GM19463 (cell line): ENCODE measurements at regions not wholly inside any gene's neighbourhood (a gene's known extent, or its start where the extent isn't known, plus 50 kb on each side); places are given as distances from the start of the nearest gene placed in this dataset.
"Not testable (repeated sequence)": the region's sequence is repeated elsewhere in the genome, so short reads cannot be mapped to it uniquely, and the experiment has no call there.

ENCODE experiments used
- ATAC-seq: cut with Tn5 transposase; IDR thresholded peaks from one replicate; pipeline ENCODE4 v1.9.1; 2021; ENCODE audit warnings: mild to moderate bottlenecking, moderate library complexity; ENCODE audit not compliant: unreplicated experiment

DNA sequence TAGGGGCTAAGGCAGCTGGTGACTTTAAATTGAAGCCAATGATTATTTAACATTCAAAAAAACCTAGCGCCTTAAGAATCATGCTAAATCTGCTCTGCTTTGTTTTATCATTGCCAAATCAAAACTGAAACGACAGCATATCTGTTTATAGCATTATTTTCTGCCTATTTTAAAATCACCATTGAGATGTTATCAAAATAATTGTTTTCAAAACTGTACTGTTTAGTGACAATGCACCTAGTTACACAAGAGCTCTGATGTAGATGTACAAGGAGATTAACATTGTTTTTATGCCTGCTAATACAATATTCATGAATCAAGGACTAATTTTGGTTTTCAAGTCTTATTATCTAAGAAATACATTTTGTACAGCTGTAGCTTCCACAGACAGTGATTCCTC is 1521.3 kb downstream of the AMY1C start:
- ATAC-seq: no peak

DNA sequence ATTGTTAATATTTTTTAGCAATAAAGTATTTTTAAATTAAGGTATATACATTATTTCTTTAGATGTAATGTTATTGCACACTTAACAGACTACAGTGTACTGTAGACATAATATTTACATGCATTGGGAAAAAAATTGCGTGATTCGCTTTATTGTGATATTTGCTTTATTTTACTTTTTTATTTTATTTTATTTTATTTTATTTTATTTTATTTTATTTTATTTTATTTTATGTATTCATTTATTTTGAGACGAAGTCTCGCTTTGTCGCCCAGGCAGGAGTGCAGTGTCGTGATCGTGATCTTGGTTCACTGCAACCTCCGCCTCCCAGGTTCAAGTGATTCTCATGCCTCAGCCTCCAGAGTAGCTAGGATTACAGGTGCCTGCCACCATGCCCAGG is 1522.7 kb downstream of the AMY1C start:
- ATAC-seq: not testable (repeated sequence)

DNA sequence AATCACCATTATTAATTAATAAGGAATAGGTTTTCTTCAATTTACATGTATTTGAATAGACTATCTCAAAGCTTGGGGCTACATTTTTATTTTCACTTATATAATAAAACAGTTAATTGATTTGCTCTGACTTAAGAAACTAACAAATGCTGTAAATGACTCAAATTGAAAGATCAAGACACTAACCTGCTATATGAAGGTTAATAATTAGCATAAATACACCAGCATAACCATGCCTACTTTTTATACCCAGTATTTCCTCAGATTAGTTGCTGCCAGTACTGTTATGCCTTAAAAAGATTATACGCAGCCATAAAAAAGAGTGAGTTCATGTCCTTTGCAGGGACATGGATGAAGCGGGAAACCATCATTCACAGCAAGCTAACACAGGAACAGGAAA is 1545.1 kb downstream of the AMY1C start:
- peak; percentile 41 for ATAC-seq

DNA sequence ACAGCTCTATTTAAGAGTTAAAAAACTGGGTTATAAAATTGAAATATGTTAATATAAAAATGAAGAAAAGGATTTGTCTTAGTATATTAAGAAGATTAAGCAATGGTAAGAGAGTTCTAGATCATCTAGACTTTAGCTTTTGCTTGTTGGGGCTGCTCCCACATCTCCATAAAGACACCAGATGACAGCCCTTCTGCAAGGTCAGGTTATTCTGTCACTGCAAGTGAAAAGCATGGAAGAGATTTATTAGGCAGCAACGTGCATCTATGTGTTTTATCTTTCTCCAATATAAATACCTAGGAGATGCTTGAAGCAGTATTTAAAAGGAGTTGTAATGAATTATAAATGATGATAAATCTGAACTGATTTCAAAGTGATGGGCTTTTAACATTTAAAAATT is 1560.4 kb downstream of the AMY1C start:
- no peak for ATAC-seq

DNA sequence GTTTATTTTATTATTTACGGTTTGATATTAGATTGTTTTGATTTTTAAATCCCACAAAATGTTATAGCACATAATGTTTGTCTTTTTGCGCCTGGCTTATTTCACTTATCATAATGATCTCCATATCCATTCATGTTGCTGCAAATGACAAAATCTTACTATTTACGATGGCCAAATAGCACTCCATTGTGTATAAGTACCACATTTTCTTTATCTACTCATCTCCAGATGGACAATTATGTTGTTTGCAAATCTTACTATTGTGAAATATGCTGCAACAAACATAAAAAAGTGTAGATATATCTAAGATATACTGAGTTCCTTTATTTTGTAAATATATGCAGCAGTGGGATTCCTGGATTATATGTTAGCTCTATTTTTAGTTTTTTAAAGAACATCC is 1568.3 kb downstream of the AMY1C start:
- no peak for ATAC-seq

DNA sequence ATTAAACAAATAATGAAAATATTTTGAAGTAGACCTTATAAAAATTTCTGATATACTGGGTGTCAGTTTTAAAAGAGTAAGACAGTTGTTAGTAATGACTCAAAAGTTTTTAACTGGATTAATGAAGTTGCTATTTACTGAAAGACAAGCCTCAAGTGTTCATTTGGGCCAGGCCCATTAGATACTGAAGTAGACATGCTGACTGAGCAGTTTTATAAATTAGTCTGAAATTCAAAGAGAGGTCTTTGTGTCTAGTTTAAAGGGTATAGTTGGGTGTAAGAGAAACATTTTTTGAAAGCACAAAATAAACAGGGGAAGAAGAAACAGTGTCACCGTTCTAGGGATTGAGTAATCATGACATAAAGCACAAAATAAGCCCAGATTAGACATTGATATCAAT is 1577.2 kb downstream of the AMY1C start:
- no peak for ATAC-seq

DNA sequence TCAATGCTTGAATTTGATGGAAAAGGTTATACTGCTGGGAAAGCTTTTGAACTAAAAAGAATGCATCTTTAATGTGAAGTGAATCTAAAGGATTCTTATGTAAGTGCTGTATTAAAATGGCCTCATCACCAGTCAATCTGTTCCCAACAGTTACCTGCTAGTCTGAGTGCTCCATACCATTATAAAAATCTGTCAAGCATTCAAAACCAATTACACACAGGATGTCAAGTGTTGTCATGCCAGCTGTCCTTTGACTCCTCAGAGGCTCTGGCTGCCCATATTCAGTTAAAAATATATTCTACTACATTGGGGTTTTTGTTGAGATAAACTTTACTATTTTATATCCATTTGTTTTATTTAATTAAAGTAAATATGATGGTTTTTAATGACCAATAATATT is 1587.7 kb downstream of the AMY1C start:
- no peak for ATAC-seq

DNA sequence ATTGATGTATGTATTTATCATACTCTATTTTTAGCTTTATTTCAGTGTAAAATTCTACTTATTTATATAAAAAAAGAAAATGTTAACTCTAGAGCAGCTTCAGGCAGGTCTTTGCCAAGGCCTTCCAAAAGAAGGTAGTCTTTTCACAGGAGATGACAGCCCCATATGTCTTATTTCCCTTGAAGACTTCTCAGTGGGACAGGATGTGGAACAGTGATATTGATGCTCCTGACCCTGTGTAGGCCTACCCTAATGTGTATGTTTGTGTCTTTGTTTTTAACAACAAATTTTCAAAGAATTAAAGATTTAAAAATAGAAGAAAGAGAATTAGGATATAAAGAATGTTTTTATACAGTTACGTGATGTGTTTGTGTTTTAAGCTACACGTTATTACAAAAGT is 1593.6 kb downstream of the AMY1C start:
- ATAC-seq: no peak

DNA sequence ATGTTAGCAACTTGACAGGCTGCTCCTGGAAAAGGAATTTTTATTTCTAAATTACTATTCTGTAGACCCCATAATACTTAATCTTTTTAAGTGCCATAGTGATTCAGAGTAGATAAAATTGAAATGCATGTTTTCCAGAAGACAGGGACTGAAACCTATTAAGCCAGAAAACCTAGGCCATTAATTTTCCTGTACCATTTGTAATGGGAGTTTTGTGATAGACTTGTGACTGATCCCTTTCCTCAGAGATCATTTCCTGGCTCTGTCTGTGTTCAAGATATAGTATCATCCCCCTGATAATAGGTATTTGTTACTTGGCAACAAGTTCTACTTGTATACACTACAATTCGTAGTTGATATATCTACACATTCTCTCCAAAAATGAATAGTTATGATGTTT is 1609.8 kb downstream of the AMY1C start:
- ATAC-seq: no peak

DNA sequence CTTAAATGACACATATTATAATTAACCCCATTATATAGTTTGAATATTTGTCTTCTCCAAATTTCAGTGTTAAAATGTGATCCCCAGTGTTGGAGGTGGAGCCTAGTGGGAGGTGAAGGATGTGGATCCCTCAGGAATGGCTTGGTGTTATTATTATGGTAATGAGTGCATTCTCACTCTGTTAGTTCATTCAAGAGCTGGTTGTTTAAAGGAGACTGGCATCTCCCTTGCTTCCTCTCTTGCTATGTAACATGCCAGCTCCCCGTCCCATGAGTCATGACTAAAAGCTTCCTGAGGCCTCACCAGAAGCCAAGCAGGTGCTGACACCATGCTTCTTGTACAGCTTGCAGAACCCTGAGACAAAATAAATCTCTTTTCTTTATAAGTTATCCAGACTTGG is 1612.7 kb downstream of the AMY1C start:
- no peak for ATAC-seq

DNA sequence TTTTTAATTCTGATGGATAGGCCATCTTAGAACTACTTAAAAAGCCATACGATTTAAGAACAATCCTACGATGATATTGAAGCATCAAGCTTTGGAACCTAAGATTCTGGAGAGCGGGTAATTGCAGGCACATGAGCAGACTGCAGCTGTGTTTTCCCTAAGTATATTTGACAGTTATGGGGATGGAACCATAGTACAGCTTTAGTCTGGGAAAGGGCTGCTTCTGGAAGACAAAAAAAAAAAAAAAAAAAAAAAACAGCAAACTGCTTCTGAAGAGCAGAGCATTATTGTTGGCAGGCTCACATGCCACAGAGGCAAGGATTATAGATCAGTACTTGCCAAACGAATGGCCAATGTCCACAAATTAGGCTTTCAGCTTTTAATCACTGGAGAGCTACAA is 1618.7 kb downstream of the AMY1C start:
- no peak for ATAC-seq

DNA sequence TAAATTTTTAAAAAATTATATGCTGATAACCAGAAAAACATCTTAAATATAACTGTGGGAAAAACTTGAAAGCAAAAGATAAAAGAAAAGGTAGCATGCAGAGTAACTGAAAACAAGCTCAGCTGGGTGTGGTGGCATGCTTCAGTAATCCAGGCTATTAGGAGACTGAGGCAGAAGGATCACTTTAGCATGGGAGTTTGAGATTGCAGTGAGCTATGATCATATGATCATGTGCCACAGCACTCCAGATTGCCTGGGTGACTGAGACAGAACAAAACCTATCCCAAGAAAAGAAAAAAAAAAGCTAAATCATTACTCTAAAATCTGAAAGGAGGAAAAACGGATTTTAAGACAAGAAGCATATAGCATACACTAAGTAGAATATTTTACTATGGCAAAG is 1624.0 kb downstream of the AMY1C start:
- no peak for ATAC-seq

DNA sequence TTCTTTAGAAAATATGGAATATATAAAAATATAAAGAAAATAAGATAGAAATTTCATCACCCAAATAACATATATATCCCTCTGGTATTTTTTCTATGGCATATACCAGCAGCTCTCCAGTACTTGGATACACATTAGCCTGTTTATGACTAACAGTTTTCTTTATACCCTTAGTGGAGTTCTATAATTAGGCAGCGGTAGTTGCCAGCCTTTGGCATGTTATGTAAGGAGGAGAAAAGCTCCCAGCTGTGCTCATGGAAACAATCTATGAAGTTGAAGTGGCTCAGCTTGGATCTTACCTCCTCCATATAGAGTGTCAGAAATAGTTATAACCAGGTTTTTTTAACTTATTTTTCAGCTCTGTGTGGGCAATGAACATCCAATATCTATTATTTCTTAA is 1636.8 kb downstream of the AMY1C start:
- no peak for ATAC-seq

DNA sequence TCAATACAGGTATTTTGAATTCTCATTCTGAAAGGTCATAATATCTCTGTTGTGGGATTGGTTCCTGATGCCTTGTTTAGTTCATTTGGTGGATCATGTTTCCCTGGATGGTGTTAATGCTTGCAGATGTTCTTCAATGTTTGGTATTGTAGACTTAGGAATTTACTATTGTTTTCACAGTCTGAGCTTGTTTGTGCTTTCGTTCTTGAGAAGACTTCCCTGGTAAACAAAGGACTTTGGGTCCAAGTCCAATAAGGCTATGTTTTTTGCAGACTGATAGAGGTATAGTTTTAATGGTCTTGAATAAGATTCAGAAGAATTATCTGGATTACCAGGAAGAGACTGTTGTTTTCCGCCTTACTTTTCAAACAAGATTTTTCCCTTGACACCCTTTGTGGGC is 1646.3 kb downstream of the AMY1C start:
- ATAC-seq: no peak

DNA sequence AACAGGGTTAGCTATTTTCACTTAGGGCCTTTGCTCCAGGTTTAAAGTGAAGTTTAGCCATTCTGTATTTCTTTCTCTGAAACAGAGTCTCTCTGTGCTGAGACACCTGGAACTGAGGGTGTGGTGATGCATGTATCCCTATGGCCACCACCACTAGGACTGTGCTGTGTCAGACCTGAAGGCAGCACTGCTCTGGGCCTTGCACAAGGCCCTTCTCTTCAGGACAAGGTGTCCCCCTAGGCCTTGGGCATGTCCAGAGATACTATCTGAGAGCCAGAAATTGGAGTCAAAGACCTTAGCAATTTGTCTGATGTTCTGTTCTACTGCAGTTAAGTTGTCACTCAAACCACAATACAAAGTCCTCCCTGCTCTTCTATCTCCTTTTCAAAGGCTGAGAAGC is 1649.2 kb downstream of the AMY1C start:
- ATAC-seq: no peak

DNA sequence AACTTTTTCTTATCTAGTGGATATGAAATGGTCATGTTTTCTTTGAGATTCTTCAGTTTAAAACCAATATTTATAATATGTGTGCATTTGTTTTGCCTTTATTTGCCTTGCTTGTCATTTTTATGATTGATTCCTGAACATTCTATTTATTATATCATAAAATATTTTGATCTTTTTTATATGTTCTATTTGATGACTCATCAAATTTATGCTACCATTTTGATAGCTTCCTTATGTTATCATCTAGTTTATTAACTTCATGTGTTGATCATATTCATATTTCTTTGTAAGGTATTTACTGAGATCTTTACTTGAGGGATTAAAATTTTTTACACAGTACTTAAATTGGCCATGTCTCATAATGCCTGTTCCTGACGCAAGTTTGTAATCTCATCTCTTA is 1650.0 kb downstream of the AMY1C start:
- no peak for ATAC-seq

DNA sequence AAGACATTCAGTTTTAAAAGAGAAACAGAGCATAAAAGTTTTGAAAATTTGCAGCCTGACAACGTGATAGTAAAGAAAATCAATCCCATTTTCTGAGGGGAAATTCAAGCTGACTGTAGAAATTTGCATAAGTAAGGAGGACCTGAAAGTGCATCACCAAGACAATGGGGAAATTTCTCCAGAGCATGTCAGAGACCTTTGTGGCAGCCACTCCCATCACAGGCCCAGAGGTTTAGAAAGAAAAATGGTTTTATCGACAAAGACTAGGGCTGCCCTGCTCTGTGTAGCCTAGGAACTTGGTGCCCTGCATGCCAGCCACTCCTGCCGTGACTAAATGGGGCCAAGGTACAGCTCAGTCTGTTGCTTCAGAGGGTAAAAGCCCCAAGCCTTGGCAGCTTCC is 1640.2 kb upstream of the PRMT6 start:
- ATAC-seq: no peak

DNA sequence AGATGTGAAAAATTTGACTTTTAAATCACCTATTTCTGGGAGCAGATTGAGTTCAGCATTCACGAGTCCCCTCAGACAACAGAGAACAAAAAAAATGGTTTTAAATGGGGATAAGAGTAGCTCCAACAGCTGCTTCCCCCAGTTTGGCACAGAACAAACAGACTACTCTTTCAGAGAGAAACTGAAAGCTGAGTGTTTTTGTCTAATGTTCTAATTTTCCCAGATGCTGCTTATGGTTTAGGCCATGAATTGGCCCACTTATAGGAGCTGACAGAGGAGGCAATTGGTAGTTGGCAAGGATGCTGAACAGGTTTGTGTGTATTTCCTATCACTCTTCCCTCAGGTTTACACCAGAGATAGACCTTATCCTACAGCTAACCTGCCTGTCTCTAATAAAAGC is 1637.4 kb upstream of the PRMT6 start:
- ATAC-seq: no peak

DNA sequence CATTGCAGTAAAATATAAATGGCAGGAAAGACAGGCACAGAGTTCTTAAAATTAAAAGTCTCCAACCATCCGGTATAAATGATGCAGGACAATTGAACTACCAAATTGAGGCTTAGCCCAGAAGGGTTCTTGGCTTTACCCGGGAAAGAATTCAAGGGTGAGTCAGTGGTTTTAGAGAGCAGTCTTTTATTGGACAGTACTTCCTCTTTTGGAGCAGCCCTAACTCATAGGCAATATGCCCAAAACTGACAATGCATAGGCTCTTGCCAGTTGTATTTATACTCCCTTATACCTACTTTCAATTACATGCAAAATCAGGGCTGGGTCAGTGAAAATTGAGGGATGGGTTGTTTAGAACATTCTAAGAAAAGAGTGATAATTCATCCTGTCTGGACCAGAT is 1628.9 kb upstream of the PRMT6 start:
- no peak for ATAC-seq

DNA sequence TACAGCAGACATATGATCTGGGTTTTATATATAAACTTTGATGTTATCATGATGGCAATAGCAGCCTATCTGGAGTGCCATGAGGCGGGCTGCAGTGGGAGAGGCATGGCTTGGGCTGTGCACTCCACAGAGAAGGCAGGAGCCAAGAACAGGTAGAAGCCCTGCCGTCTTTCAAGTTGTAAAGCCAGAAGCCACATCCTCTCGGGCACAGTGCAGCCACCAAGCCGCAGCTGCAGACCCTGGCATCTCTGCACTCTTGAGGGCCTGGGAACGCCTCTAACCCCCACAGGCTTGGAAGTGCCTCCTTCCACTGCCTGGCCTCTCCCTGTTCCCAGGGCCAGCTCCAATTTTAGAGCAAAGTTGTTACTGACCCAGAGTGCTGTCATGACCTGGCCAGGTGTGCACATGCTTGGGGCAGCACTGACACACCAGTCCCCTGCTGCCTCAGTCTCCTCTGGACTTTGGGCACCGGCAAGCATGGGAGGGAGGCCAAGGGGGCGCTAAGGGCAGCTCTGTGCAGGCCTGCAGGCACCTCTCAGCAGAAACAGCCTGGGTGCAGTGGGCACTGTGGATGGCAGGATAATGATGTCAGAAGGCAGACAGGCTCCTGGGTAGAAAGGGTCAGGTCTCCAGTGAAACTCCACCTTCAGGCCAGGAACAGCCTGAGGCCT is 1619.8 kb upstream of the PRMT6 start:
- no peak for ATAC-seq

DNA sequence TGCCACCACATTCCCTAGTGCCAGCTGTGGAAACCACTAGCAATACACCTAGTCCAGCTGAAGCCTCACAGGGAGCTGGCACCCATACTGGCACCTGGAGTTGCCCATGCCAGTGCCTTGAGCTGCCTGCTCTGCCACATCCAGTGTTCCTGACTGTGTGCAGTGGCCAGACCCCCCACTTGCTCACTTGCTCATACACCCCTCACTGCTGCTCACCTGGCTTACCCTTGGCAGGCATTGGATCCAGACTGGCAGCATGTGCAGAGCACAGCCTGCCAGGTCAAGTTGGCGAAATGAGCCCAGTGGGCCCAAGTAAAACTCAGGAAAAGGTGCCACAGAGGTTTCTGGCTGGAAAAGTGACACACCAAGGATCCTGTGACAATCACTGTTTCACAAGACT is 1618.6 kb upstream of the PRMT6 start:
- ATAC-seq: no peak

DNA sequence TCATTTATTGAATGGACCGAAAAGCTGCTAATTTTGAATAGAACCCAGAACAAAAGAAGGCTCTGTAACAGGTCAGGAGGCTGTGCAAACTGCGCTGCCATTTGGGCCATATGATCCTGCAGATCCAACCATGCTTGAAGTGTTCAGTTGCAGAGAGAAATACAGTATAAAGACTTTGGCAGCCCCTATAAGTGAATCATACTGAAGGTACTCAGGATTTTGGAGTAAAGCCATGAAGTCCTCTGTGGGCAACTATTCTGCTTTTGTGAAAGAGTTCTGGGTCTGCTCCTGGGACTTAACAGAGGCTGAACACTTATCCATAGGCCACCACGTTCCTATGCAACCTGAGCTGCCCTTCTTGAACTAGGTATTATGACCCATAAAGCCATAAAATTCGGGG is 1613.6 kb upstream of the PRMT6 start:
- ATAC-seq: no peak

DNA sequence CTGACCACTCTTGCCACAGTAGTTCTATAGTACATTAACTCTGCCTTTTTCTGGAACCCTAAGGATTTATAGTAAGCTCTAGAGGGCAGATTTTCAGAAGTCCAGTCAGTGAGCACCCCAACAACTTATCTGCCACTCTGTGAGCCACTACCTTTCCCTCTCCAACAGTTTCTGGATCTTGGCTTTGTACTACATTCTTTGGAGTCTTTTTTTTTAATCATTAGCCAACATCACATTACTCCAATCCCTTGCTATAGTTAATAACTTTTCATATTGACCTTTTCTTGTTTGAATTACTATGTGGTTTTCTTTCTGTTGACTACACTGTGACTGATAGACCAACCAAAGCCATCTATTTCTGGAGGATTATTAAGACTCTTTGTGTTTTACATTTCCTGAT is 1596.7 kb upstream of the PRMT6 start:
- ATAC-seq: no peak

DNA sequence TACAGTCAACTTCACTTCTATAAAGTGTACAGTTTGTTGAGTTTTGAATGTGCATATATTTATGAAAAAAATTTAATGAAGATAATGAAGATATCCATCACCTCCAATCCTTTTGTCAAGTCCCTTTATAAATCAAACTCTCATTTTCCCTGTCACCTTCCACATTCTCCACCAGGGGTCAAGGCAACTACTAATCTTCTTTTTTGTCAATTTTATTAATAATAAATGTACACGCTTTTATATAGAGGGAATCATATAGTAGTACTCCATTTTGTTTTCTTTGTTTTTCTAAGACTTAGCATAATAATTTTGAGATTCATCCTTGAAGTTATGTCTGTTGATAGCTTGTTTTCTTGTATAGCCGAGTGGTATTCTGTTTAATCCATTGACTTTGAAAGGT is 1594.2 kb upstream of the PRMT6 start:
- ATAC-seq: no peak
